Gastroesophageal sphincter (tissue), 3 donors: ENCODE measurements at regions not wholly inside any gene's neighbourhood (a gene's known extent, or its start where the extent isn't known, plus 50 kb on each side); places are given as distances from the start of the nearest gene placed in this dataset.

Experiments used
- CTCF ChIP-seq, 4 experiments: fragments of 200-600 bp in 2 of 4; fragments of 450-650 bp in 2 of 4; sonication (generic) in 1 of 4; IDR thresholded peaks; one replicate each; pipeline ENCODE4 v1.5.1; 2017 to 2019; ENCODE audit warnings: antibody characterized with exemption in 4 of 4, mild to moderate bottlenecking in 2 of 4, moderate library complexity in 2 of 4
- POLR2AphosphoS5 ChIP-seq: sonication (generic); formaldehyde crosslinking; IDR thresholded peaks from one replicate; pipeline ENCODE4 v1.6.1; 2017; ENCODE audit warnings: antibody characterized with exemption

GRCh38 chr12:77315407-77315806, 250.0 kb upstream of the E2F7 start:
- TF ChIP-seq CTCF (IDR thresholded peaks at IDR 0.05), result no peak
- no peak for TF ChIP-seq POLR2AphosphoS5
